NCI-H146 treated with DMSO at 0.1 percent for 48 hours (cell line): ENCODE measurements at regions not wholly inside any gene's neighbourhood (a gene's known extent, or its start where the extent isn't known, plus 50 kb on each side); places are given as distances from the start of the nearest gene placed in this dataset.
"Not testable (repeated sequence)": the region's sequence is repeated elsewhere in the genome, so short reads cannot be mapped to it uniquely, and the experiment has no call there.

Experiments used
- DNase-seq: peaks from one replicate; lab custom pipeline; 2025; ENCODE audit not compliant: unreplicated experiment; lab: John Stamatoyannopoulos, UW

DNA sequence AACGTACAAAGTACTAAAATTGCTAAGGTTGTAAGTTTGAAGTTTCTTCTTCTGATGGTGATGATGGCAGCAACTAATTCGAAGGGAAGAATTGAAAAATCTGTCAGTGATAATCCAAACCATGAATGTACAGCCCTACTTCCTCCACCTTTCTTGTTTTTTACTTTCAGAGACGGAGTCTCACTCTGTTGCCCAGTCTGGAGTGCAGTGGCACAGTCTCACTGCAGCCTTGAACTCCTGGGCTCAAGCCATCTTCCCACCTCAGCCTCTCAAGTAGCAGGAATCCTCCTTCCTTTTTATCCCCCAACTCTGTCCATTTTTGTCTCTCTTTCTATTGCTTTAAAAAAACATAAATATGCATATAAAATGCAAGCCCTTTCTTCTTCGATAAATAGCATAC is 112.3 kb upstream of the SOX21 start:
- DNase-seq = no peak

DNA sequence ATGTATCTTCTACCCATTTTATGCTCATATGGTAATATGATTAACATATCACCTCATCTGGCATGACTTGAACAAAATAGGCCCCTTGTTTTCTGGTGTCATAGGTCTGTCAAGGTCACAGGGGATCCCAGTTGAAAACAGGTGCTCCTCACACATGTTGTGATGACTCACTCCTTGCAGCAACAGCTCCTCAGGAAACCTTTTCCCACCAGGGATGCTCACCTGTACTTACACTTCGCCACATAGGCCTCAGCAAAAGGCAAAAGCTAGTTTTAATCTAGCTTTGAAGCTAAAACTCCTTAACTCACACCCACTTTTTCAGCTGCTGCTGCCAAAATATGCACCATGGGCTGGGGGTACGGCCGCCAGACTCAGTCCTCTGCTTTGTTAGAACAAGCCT is 110.0 kb upstream of the SOX21 start:
- peak; percentile 16 for DNase-seq

GRCh38 chr13:94816256-94816655 is 103.9 kb upstream of the SOX21 start:
- no peak for DNase-seq

- no peak for DNase-seq
Observed at GRCh38 chr13:94813920-94814475, 101.7 kb upstream of the SOX21 start.

GRCh38 chr13:94811753-94812152 is 99.4 kb upstream of the SOX21 start:
- DNase-seq = no peak

GRCh38 chr13:94800423-94800822 is 88.1 kb upstream of the SOX21 start:
- DNase-seq = no peak

- no peak for DNase-seq
Observed at GRCh38 chr13:94799299-94799698, 87.0 kb upstream of the SOX21 start.

DNA sequence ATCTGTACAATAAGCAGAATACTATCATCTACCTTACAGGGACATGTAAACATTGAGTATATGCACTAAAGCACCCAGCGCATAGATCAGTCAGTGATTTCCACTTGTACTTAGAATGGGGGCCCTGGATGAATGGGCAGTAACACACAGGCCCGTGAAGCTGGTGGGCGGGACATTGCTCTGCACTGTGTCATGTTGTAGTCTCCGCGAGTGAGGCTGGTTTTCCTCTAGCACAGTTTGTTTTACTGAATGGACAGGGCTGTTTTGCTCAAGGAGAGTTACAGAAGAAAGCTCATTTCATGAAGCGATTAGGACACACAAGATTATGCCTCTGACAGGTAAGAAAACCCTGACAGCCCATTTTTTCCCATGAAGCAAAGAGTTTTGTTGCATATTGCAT is 86.4 kb upstream of the SOX21 start:
- no peak for DNase-seq

DNA sequence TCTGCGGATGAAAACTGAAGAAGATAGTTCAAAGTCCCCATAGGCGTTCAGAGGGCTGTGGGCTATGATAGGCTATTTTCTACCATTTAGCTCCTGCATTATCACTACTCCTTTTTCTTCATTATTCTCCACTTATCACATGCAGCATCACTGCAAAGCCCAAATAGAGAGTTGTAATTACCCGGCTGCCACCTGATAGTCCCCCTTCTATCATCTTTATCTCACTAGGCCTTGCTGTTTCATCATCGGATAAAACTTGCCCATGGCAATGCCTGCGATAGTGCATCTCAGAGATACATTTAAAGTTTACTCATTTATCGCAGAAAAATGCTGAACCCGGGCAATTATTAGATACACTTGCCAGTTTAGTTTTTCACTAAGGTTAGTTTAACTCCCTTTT is 82.9 kb upstream of the SOX21 start:
- no peak for DNase-seq

- not testable (repeated sequence) for DNase-seq
Observed at GRCh38 chr13:94786246-94786645, 73.9 kb upstream of the SOX21 start.

- no peak for DNase-seq
Observed at GRCh38 chr13:94784066-94784465, 71.7 kb upstream of the SOX21 start.

GRCh38 chr13:94783489-94783888 is 71.1 kb upstream of the SOX21 start:
- no peak for DNase-seq

DNA sequence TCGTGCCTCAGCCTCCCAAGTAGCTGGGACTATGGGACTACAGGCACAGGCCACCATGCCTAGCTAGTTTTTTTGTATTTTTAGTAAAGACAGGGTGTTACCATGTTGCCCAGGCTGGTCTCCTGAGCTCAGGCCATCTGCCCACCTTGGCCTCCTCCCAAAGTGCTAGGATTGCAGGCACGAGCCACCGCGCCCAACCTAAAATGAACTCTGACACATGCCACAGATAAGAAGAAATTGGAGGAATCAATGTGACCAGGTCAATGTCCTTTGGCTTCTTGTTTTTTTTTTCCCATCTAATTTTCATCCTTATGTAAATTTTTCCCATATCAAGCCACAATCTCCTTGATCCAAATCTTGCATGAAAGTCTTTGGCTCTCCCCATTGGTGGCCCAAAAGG is 68.1 kb upstream of the SOX21 start:
- no peak for DNase-seq

GRCh38 chr13:94778986-94779385 is 66.6 kb upstream of the SOX21 start:
- no peak for DNase-seq

DNA sequence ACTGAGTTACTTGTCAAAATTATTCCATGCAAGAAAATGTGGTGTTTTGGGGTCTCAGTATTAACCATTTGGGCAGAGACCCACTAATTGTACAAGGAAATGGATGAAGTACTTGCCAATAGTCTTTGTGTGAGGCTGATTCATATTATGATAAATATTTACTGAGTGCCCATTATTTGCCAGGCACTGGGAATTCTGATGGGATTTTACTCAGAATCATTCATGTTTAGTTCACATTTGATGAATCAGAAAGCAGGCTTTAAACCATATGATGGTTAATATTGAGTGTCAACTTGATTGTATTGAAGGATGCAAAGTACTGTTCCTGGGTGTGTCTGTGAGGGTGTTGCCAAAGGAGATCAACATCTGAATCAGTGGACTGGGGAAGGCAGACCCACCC is 66.2 kb upstream of the SOX21 start:
- DNase-seq = no peak

DNA sequence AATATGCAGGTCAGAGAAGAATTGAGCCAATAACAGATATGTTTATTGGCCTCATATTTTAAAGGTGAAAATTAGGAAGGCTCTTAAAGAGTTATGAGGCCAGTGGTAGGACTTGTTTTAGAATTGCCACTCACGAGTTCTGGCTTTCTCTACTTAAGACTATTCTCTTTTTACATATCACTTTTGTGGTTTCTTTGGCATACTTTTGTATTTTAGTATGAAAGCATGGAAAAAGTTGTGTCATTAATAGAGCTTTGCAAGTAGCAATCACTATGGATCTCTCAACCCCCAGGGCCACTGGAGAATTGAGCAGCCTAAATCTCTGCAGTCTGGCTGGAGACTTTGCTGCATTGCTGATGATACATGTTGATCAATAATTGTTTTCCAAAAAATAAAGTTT is 64.6 kb upstream of the SOX21 start:
- no peak for DNase-seq

- DNase-seq = no peak
Observed at GRCh38 chr13:94776300-94776699, 64.0 kb upstream of the SOX21 start.

- DNase-seq = no peak
Observed at GRCh38 chr13:94765814-94766213, 53.5 kb upstream of the SOX21 start.

DNA sequence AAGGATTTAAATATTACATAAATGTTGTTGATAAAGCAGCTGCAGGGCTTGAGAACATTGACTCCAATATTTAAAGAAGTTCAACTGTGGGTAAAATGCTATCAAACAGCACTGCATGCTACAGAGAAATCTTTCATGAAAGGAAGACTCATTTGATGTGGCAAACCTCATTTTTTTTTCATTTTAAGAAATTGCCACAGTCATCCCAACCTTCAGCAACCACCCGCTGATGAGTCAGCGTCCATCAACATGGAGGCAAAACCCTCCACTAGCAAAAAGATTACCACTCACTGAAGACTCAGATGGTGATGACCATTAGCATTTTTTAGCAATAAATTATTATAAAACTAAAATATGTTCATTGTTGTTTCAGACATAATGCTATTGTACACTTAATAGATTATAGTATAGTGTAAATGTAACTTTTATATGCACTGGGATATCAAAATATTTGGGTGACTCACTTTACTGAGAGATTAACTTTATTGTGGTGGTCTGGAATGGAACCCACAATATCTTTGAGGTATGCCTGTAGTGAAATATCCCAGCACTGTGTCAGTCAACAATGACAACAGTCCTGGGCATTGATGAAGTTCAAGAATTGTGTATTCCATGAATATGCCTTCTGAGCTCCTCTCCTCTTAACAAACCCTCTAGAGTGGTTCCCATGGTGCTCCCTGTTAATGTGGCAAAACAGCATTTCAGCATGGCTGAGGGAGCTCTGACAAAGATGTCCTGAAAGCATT is 52.4 kb upstream of the SOX21 start:
- DNase-seq = no peak
